Bronchial epithelial cell (primary cell): ENCODE measurements at regions not wholly inside any gene's neighbourhood (a gene's known extent, or its start where the extent isn't known, plus 50 kb on each side); places are given as distances from the start of the nearest gene placed in this dataset.

Experiments used
- DNase-seq: peaks from one replicate; pipeline ENCODE4 v3.0.0-alpha.2; 2010; ENCODE audit warnings: low read depth
- FAIRE-seq: peaks from 2 replicates; lab custom pipeline; 2011; peaks lifted over from hg19 to GRCh38; lab: Jason Lieb, UNC
- H3K27me3 ChIP-seq: 2 replicates; pipeline ENCODE4 v1.5.1; 2011; ENCODE audit warnings: low read length; ENCODE audit not compliant: control insufficient read depth, insufficient read depth
- H3K36me3 ChIP-seq: 2 replicates; pipeline ENCODE4 v1.5.1; 2011; ENCODE audit warnings: low read length; ENCODE audit not compliant: control insufficient read depth, insufficient read depth
- H3K4me3 ChIP-seq: 2 replicates; pipeline ENCODE4 v1.5.1; 2011; ENCODE audit warnings: mild to moderate bottlenecking, low read depth, low read length, control low read depth
- CTCF ChIP-seq: IDR thresholded peaks from 2 replicates; pipeline ENCODE4 v1.5.1; 2011; ENCODE audit warnings: mild to moderate bottlenecking, moderate library complexity, low read length, control low read depth, inconsistent platforms; ENCODE audit not compliant: insufficient read depth, severe bottlenecking

GRCh38 chr3:30085486-30085885 is 520.9 kb upstream of the TGFBR2 start:
- DNase-seq (no peak), FAIRE-seq (no peak)
- Histone ChIP-seq H3K36me3 (no peaks in the 10 kb centered on the region), H3K4me3 (no peak overlapping the region), H3K27me3 (no peaks in the 10 kb centered on the region)
- no peak for TF ChIP-seq CTCF

GRCh38 chr3:30091686-30092085 is 514.7 kb upstream of the TGFBR2 start:
- Histone ChIP-seq H3K4me3 (no peak overlapping the region), H3K36me3 (no peaks in the 10 kb centered on the region), H3K27me3 (no peaks in the 10 kb centered on the region)
- no peak for DNase-seq
- no peak for TF ChIP-seq CTCF
- no peak for FAIRE-seq

GRCh38 chr3:30097022-30097650 is 509.3 kb upstream of the TGFBR2 start:
- DNase-seq (no peak), FAIRE-seq (no peak)
- no peaks in the 10 kb centered on the region for H3K36me3 ChIP-seq
- no peak for TF ChIP-seq CTCF
- no peaks in the 10 kb centered on the region for H3K27me3 ChIP-seq
- no peak overlapping the region for H3K4me3 ChIP-seq

GRCh38 chr3:30098243-30098642 is 508.2 kb upstream of the TGFBR2 start:
- H3K36me3 ChIP-seq: no peaks in the 10 kb centered on the region
- no peak for FAIRE-seq
- no peak for TF ChIP-seq CTCF
- peak; percentile 37 for DNase-seq
- H3K27me3 ChIP-seq: no peaks in the 10 kb centered on the region
- H3K4me3 ChIP-seq: no peak overlapping the region

DNA sequence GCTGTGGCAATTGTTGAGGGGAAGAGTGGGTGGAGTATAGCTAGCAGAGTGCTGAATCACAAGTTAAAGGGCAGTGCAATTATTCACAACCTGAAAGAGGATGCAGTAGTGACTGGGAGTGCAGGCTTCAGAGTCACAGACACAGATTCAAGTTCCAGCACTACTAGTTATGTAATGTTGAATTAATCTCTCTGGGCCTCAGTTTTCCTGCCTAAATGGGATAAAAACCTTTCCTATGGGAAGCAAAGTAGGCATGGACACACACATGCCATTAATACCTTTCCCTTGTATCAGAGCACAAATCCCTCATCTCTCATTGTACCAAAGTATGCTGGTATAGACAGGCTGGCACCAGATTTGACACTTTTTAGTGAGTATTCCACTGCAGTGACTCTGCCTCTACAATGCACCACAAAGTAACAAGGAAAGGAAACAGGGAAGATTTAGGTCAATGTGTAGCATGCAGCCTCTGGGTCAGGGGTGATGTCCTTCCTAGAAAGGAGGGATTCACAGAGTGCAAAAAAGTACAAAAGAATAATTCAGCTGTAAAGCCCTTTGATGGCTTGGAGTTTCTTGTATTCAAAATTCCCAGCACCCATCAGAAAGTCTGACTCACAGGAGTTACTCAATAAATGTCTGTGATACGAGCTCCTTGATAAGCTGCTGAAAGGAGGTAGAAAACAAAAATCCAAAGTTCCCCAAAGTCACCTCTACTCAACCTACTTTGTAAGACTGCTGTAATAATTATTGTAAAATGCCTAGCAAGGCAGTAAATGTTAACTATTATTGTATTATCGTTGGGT is 507.5 kb upstream of the TGFBR2 start:
- FAIRE-seq (no peak), DNase-seq (peak; percentile 82)
- TF ChIP-seq CTCF: no peak

DNA sequence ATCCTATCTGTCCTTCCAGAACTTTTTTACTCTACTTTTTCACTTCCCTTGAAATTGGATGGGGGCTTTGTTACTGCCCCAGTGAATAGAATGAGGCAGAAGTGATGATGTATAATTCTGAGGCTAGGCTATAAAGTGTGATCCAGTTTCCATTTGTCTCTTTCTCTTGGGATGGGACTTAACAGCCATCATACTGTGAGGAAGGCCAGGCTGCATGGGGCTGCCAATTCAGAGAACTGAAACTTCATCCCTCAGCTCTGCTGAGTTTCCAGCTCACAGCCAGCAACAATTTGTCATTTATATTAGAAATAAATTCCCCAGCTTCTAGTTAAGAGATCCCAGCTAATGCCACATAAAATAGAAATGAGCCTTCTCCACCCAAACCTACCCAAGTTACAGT is 504.0 kb upstream of the TGFBR2 start:
- DNase-seq: no peak
- H3K27me3 ChIP-seq: no peaks in the 10 kb centered on the region
- H3K4me3 ChIP-seq: no peak overlapping the region
- no peaks in the 10 kb centered on the region for H3K36me3 ChIP-seq
- FAIRE-seq: no peak
- no peak for TF ChIP-seq CTCF

More for the DNA sequence above, 507.5 kb upstream of the TGFBR2 start:
- H3K36me3 ChIP-seq: no peaks in the 10 kb centered on the region
- H3K4me3 ChIP-seq: no peak overlapping the region
- no peaks in the 10 kb centered on the region for H3K27me3 ChIP-seq
